ENCODE measurements at regions not wholly inside any gene's neighbourhood (a gene's known extent, or its start where the extent isn't known, plus 50 kb on each side); places are given as distances from the start of the nearest gene placed in this dataset.

- TF ChIP-seq POLR2AphosphoS5 (IDR thresholded peaks at IDR 0.05) (no peak), CTCF (IDR thresholded peaks at IDR 0.05) (no peak), POLR2A (IDR thresholded peaks at IDR 0.05) (no peak)
Observed at GRCh38 chr6:22151892-22152291, 144.9 kb downstream of the PRL start.

Measured in breast epithelium (tissue), 3 donors.